ENCODE measurements at regions not wholly inside any gene's neighbourhood (a gene's known extent, or its start where the extent isn't known, plus 50 kb on each side); places are given as distances from the start of the nearest gene placed in this dataset.

- FAIRE-seq: no peak
These were observed 294.1 kb downstream of the KCNS3 start for GRCh38 chr2:18172607-18173006.

GRCh38 chr2:18171191-18172139 is 293.0 kb downstream of the KCNS3 start:
- no peak for FAIRE-seq

GRCh38 chr2:18170642-18171041 is 292.2 kb downstream of the KCNS3 start:
- no peak for FAIRE-seq

- no peak for FAIRE-seq
These were observed 291.4 kb downstream of the KCNS3 start for GRCh38 chr2:18169893-18170175.

GRCh38 chr2:18169121-18169892 is 290.8 kb downstream of the KCNS3 start:
- FAIRE-seq: no peak

GRCh38 chr2:18167871-18168270 is 289.4 kb downstream of the KCNS3 start:
- no peak for FAIRE-seq

GRCh38 chr2:18161681-18162080 is 283.2 kb downstream of the KCNS3 start:
- FAIRE-seq: no peak

GRCh38 chr2:18159896-18160295 is 281.4 kb downstream of the KCNS3 start:
- FAIRE-seq: no peak

- FAIRE-seq: no peak
These were observed 278.0 kb downstream of the KCNS3 start for GRCh38 chr2:18156421-18156820.

GRCh38 chr2:18156002-18156401 is 277.5 kb downstream of the KCNS3 start:
- FAIRE-seq: no peak

- no peak for FAIRE-seq
These were observed 276.3 kb downstream of the KCNS3 start for GRCh38 chr2:18154812-18155211.

- FAIRE-seq: no peak
These were observed 275.8 kb downstream of the KCNS3 start for GRCh38 chr2:18154259-18154658.

- FAIRE-seq: no peak
These were observed 275.3 kb downstream of the KCNS3 start for GRCh38 chr2:18153741-18154140.

GRCh38 chr2:18151237-18151636 is 272.8 kb downstream of the KCNS3 start:
- FAIRE-seq: no peak

- FAIRE-seq: no peak
These were observed 271.3 kb downstream of the KCNS3 start for GRCh38 chr2:18149660-18150246.

- FAIRE-seq: no peak
These were observed 258.5 kb downstream of the KCNS3 start for GRCh38 chr2:18136881-18137475.

GRCh38 chr2:18133310-18133709 is 254.8 kb downstream of the KCNS3 start:
- FAIRE-seq: no peak

- FAIRE-seq: no peak
These were observed 254.2 kb downstream of the KCNS3 start for GRCh38 chr2:18132697-18133096.

GRCh38 chr2:18131761-18132160 is 253.3 kb downstream of the KCNS3 start:
- no peak for FAIRE-seq

- no peak for FAIRE-seq
These were observed 250.9 kb downstream of the KCNS3 start for GRCh38 chr2:18129348-18129747.

- FAIRE-seq: no peak
These were observed 246.8 kb downstream of the KCNS3 start for GRCh38 chr2:18125303-18125702.

- no peak for FAIRE-seq
These were observed 245.8 kb downstream of the KCNS3 start for GRCh38 chr2:18124116-18124835.

- FAIRE-seq: no peak
These were observed 245.1 kb downstream of the KCNS3 start for GRCh38 chr2:18123577-18123976.
